NCI-H345 treated with DMSO at 0.1 percent for 48 hours (cell line): ENCODE measurements at regions not wholly inside any gene's neighbourhood (a gene's known extent, or its start where the extent isn't known, plus 50 kb on each side); places are given as distances from the start of the nearest gene placed in this dataset.

ENCODE experiments used
- DNase-seq: peaks from one replicate; lab custom pipeline; 2025; ENCODE audit not compliant: unreplicated experiment; lab: John Stamatoyannopoulos, UW

- no peak for DNase-seq
Observed at GRCh38 chr9:130781569-130781968, 53.5 kb upstream of the ABL1 start.

GRCh38 chr9:130782886-130783530, 52.0 kb upstream of the ABL1 start:
- no peak for DNase-seq

GRCh38 chr9:130785053-130785452, 50.0 kb upstream of the ABL1 start:
- DNase-seq = no peak
